Right atrium auricular region (tissue), 2 donors: ENCODE measurements at regions not wholly inside any gene's neighbourhood (a gene's known extent, or its start where the extent isn't known, plus 50 kb on each side); places are given as distances from the start of the nearest gene placed in this dataset.

Experiments
- DNase-seq: peaks from one replicate; pipeline ENCODE4 v3.0.0-alpha.2; 2019; ENCODE audit warnings: low spot score
- H3K27ac ChIP-seq, 2 donors: fragments of 200-600 bp; sonication (generic); 1 replicate in 1 of 2; 2 replicates in 1 of 2; pipeline ENCODE4 v1.5.1; 2016 to 2019
- H3K27me3 ChIP-seq, 2 donors: fragments of 200-600 bp; sonication (generic); one replicate each; pipeline versions ENCODE4 v1.5.1 to v1.6.0; 2017 to 2019
- H3K36me3 ChIP-seq: fragments of 200-600 bp; sonication (generic); one replicate; pipeline ENCODE4 v1.5.1; 2016
- H3K4me1 ChIP-seq, 2 donors: fragments of 200-600 bp; sonication (generic); one replicate each; pipeline versions ENCODE4 v1.5.1 to v1.6.0; 2017 to 2019
- H3K4me3 ChIP-seq, 2 donors: fragments of 200-600 bp; sonication (generic); 1 replicate in 1 of 2; 2 replicates in 1 of 2; pipeline ENCODE4 v1.5.1; 2017 to 2019; ENCODE audit warnings: mild to moderate bottlenecking in 1 of 2, moderate library complexity in 1 of 2
- H3K9me3 ChIP-seq, 2 donors: fragments of 200-600 bp; sonication (generic); one replicate each; pipeline ENCODE4 v1.5.1; 2019
- TF ChIP-seq, protein P1 (sequence below), 2 donors: fragments of 200-600 bp; sonication (generic); IDR thresholded peaks; one replicate each; pipeline ENCODE4 v1.5.1; 2019; ENCODE audit warnings: antibody characterized with exemption in 2 of 2

DNA sequence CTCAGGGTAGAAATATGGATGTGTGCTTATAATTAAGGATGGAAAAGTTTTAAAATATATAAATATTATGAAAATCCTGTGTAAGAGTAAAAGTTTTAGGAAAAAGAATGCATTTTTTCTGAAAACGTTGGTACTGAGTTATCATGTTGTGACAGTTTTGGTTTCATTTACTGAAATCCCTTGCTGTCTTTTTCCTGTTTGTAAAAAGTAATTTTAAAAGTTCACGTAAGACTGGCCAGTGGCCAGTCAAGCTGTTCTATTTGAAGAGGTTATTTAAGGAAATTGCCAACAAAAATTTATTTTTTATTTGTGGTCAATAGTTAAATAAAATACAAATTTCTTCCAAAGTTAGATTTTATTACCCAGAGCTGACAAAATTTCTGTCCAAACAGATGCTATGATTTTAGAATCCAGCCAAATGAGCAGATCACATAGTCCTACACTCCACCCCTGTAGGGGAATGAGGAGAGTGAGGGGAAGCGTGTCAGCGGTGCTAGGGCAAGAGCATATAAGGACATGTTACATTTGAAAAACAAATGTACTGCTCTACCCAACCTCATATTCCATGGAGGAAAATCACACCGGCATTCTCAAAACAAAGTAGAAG lies 297.8 kb upstream of the TFPI start:
- H3K36me3 ChIP-seq = no peaks in the 10 kb centered on the region
- no peak overlapping the region for H3K4me3 ChIP-seq
- H3K27me3 ChIP-seq = no peaks in the 10 kb centered on the region
- no peak overlapping the region for H3K27ac ChIP-seq
- no peaks in the 10 kb centered on the region for H3K9me3 ChIP-seq
- TF ChIP-seq, protein P1, sequence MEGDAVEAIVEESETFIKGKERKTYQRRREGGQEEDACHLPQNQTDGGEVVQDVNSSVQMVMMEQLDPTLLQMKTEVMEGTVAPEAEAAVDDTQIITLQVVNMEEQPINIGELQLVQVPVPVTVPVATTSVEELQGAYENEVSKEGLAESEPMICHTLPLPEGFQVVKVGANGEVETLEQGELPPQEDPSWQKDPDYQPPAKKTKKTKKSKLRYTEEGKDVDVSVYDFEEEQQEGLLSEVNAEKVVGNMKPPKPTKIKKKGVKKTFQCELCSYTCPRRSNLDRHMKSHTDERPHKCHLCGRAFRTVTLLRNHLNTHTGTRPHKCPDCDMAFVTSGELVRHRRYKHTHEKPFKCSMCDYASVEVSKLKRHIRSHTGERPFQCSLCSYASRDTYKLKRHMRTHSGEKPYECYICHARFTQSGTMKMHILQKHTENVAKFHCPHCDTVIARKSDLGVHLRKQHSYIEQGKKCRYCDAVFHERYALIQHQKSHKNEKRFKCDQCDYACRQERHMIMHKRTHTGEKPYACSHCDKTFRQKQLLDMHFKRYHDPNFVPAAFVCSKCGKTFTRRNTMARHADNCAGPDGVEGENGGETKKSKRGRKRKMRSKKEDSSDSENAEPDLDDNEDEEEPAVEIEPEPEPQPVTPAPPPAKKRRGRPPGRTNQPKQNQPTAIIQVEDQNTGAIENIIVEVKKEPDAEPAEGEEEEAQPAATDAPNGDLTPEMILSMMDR (IDR thresholded peaks at IDR 0.05) = no peak
- H3K4me1 ChIP-seq = no peaks in the 10 kb centered on the region
- DNase-seq = no peak

DNA sequence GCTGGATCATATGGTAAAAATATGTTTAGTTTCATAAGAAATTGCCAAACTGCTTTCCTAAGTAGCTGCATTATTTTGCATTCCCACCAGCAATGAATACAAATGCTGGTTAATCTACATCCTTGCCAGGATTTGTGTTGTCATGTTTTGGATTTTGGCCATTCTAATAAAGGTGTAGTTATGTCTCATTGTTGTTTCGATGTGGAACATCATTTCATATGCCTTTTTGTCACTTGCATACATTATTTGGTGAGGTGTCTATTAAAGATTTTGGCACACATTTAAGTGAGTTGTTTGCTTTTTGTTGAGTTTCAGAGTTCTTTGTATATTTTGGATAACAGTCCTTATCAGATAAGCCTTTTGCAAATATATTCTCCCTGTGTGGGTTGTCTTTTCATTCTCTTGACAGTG lies 299.2 kb upstream of the TFPI start:
- H3K4me1 ChIP-seq = no peaks in the 10 kb centered on the region
- H3K27me3 ChIP-seq = no peaks in the 10 kb centered on the region
- no peaks in the 10 kb centered on the region for H3K36me3 ChIP-seq
- no peak overlapping the region for H3K27ac ChIP-seq
- H3K9me3 ChIP-seq = no peaks in the 10 kb centered on the region
- no peak overlapping the region for H3K4me3 ChIP-seq
- TF ChIP-seq, protein P1 (IDR thresholded peaks at IDR 0.05) = no peak
- no peak for DNase-seq

DNA sequence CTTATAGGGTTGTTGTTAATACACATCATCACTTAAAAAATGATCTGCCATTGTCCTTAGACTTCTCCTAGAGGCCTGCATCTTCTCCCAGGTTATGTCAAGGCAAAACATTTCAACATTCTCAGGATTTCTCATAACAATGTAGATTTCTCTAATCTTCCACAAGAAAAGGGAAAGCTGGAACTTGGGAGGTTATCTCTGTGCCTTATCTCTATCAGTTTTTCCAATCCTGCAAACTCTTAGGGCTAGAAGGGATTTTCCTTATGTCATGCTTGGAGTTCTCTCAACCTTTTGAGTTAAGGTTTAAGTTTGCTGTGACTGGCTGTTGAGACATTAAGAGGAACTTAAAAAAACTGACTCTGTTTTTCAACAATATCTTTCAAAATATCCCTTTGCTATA lies 300.6 kb upstream of the TFPI start:
- Histone ChIP-seq H3K27ac (no peak overlapping the region), H3K27me3 (no peaks in the 10 kb centered on the region), H3K4me1 (no peaks in the 10 kb centered on the region), H3K36me3 (no peaks in the 10 kb centered on the region), H3K4me3 (no peak overlapping the region), H3K9me3 (no peaks in the 10 kb centered on the region)
- TF ChIP-seq, protein P1 (IDR thresholded peaks at IDR 0.05) = no peak
- DNase-seq = no peak

DNA sequence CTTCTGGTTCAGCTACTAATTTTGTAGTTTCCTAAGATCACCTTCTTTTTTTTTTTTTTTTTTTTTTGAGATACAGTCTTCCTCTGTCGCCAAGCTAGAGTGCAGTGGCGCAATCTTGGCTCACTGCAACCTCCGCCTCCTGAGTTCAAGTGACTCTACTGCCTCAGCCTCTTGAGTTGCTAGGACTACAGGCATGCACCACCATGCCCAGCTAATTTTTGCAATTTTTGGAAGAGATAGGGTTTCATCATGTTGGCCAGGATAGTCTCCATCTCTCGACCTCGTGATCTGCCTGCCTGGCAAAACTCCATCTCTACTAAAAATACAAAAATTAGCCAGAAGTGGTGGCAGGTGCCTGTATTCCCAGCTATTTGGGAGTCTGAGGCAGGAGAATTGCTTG lies 301.5 kb upstream of the TFPI start:
- no peak overlapping the region for H3K27ac ChIP-seq
- no peak for DNase-seq
- H3K27me3 ChIP-seq = no peaks in the 10 kb centered on the region
- no peaks in the 10 kb centered on the region for H3K4me1 ChIP-seq
- TF ChIP-seq, protein P1 (IDR thresholded peaks at IDR 0.05) = no peak
- no peak overlapping the region for H3K4me3 ChIP-seq
- H3K36me3 ChIP-seq = no peaks in the 10 kb centered on the region
- no peaks in the 10 kb centered on the region for H3K9me3 ChIP-seq

DNA sequence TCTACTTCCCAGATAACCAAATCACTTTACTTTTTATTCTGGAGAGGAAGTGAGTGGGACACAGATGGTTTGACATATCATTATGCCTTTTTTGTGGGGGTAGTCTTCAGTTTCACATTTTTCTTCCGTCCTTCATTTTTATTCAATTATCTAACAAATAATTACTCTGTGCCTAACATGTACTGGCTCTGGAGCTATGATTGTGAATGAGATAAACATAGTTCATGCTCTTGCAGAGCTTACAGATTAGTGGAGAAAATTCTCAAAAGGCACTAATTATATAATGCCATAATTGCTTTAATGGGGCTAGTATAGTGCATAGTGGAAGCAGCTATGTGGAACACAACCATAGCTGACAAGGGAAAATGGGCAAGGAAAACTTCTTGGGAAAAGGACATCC lies 303.6 kb upstream of the TFPI start:
- TF ChIP-seq, protein P1 (IDR thresholded peaks at IDR 0.05) = no peak
- no peaks in the 10 kb centered on the region for H3K4me1 ChIP-seq
- no peak for DNase-seq
- H3K9me3 ChIP-seq = no peaks in the 10 kb centered on the region
- H3K36me3 ChIP-seq = no peaks in the 10 kb centered on the region
- no peaks in the 10 kb centered on the region for H3K27me3 ChIP-seq
- no peak overlapping the region for H3K4me3 ChIP-seq
- H3K27ac ChIP-seq = no peak overlapping the region

DNA sequence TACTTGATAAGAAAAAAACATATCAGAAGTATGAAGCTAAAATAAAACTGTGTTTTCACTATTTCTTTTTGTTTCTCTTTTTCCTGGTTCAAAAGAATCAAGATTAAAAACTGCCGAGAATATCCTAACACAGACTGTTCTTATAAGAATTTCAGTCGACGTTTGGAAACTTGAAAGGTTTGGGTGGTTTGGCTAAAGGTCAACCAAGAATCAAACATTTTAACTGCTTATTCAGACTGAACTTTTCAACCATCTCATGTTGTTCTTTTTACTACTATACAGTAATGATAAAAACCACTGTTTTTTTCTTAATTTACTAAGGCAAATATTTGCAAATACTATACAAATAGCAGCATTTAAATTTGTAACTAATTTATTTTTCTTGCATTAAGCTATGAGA lies 308.5 kb upstream of the TFPI start:
- DNase-seq = no peak

More for the DNA sequence above, 308.5 kb upstream of the TFPI start:
- TF ChIP-seq, protein P1 (IDR thresholded peaks at IDR 0.05) = no peak
- Histone ChIP-seq H3K27ac (no peak overlapping the region), H3K27me3 (no peaks in the 10 kb centered on the region), H3K9me3 (no peaks in the 10 kb centered on the region), H3K4me1 (no peaks in the 10 kb centered on the region), H3K4me3 (no peak overlapping the region), H3K36me3 (no peaks in the 10 kb centered on the region)
